ENCODE measurements at regions not wholly inside any gene's neighbourhood (a gene's known extent, or its start where the extent isn't known, plus 50 kb on each side); places are given as distances from the start of the nearest gene placed in this dataset.
A peak's percentile ranks its signal among the peaks of the same experiment; 100 is the strongest.

DNA sequence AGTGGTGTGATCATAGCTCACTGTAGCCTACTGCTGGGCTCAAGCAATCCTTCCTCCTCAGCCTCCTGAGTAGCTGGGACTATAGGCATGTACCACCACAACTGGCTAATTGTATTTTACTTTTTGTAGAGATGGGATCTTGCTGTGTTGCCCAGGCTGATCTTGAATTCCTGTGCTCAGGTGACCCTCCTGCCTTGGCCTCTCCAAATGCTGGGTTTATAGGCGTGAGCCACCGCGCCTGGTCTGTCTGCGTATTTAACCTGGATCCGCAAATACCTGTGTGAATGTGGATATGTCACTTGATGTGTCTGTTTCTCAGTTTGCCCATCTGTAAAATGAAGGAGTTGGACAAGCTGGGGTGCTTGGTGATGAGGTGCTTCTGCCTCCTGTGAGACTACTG, 123.9 kb downstream of the BAMBI start:
- H3K36me3 ChIP-seq (ENCODE audit: control insufficient read depth, insufficient read depth, low read length), result no peaks in the 10 kb centered on the region
- no peak overlapping the region for H3K27ac ChIP-seq (ENCODE audit: low read depth, low read length, severe bottlenecking)
- H3K9me3 ChIP-seq (ENCODE audit: control insufficient read depth, low read length), result no peaks in the 10 kb centered on the region
- H3K4me1 ChIP-seq (ENCODE audit: control insufficient read depth, insufficient read depth, low read length, poor library complexity, severe bottlenecking), result peaks cover 22% of the 10 kb centered on the region
- WGBS, 2 experiments (ENCODE audit: insufficient coverage in 2 of 2), result 92 to 100% methylated on average over 2 to 5 of the region's 5 CpGs
- no peak overlapping the region for H3K4me3 ChIP-seq (ENCODE audit: extremely low read depth, insufficient read depth, low read length, poor library complexity, severe bottlenecking)

DNA sequence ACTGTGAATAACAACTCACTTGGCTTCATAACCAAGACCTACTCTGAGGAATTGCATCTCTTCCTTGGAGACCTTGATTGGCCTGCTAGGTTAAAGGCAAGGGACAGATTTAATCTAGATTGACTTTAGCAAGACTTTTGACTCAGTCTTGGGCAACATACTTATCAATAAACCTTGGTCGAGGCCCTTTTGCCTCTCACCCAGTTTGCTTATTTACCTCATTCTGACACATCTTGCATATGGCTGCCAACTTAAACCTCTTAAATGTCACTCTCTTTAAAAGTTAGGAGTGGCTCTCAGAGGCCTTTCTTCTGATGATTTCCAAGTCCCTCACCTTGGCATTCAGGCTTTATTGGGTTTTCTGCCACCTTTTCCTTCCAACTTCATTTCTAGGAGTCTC, 124.5 kb downstream of the BAMBI start:
- peaks cover 28% of the 10 kb centered on the region for H3K4me1 ChIP-seq (ENCODE audit: control insufficient read depth, insufficient read depth, low read length, poor library complexity, severe bottlenecking)
- H3K9me3 ChIP-seq (ENCODE audit: control insufficient read depth, low read length), result no peaks in the 10 kb centered on the region
- 80 to 88% methylated on average over 1 of the region's 1 CpG for WGBS, 2 experiments (ENCODE audit: insufficient coverage in 2 of 2)
- H3K27ac ChIP-seq (ENCODE audit: low read depth, low read length, severe bottlenecking), result no peak overlapping the region
- no peak overlapping the region for H3K4me3 ChIP-seq (ENCODE audit: extremely low read depth, insufficient read depth, low read length, poor library complexity, severe bottlenecking)
- no peaks in the 10 kb centered on the region for H3K36me3 ChIP-seq (ENCODE audit: control insufficient read depth, insufficient read depth, low read length)

DNA sequence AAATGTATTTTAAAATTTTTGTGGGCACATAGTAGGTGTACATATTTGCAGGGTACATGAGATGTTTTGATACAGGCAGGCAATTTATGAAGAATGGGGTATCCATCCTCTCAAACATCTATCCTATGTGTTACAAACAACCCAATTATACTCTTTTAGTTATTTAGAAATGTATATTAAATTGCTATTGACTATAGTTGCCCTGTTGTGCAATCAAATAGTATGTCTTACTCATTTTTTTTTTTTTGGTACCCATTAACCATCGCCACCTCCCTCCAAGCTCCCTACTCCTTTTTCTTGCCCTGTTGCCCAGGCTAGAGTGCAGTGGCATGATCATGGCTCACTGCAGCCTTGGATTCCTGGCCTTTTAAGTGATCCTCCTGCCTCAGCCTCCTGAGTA, 128.1 kb downstream of the BAMBI start:
- Histone ChIP-seq H3K36me3 (ENCODE audit: control insufficient read depth, insufficient read depth, low read length) (no peaks in the 10 kb centered on the region), H3K27ac (ENCODE audit: low read depth, low read length, severe bottlenecking) (no peak overlapping the region), H3K4me1 (ENCODE audit: control insufficient read depth, insufficient read depth, low read length, poor library complexity, severe bottlenecking) (peaks cover 46% of the 10 kb centered on the region), H3K4me3 (ENCODE audit: extremely low read depth, insufficient read depth, low read length, poor library complexity, severe bottlenecking) (no peak overlapping the region), H3K9me3 (ENCODE audit: control insufficient read depth, low read length) (no peaks in the 10 kb centered on the region)
- 100% methylated on average over 1 of the region's 1 CpG; no CpG with 5 or more reads in 1 of the 2 experiments for WGBS, 2 experiments (ENCODE audit: insufficient coverage in 2 of 2)

DNA sequence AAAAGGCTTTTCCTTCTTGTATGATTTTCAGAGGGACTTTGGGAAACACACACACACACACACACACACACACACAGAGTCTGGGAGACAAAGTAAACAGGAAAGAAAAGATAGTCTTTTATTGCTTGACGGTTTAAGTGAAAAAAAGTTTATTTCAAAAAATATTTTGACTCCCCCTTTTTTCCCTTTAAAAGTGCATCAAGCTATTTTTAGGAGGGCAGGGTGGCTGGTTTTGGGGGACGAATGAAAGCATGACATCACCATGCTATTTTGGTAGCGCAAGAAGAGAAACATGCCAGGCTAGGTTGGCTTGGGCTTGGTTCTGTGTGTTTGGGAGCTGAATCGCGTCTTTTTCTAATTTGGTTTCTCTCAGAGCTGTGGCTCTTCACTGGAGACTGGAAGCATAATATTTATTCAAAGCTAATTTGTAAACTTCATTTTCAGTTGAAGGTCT, 129.2 kb downstream of the BAMBI start:
- no peak overlapping the region for H3K4me3 ChIP-seq (ENCODE audit: extremely low read depth, insufficient read depth, low read length, poor library complexity, severe bottlenecking)
- no peaks in the 10 kb centered on the region for H3K9me3 ChIP-seq (ENCODE audit: control insufficient read depth, low read length)
- WGBS, 2 experiments (ENCODE audit: insufficient coverage in 2 of 2), result 70 to 73% methylated on average over 2 of the region's 5 CpGs
- no peaks in the 10 kb centered on the region for H3K36me3 ChIP-seq (ENCODE audit: control insufficient read depth, insufficient read depth, low read length)
- peak overlapping the region; percentile 97 for H3K27ac ChIP-seq (ENCODE audit: low read depth, low read length, severe bottlenecking)
- H3K4me1 ChIP-seq (ENCODE audit: control insufficient read depth, insufficient read depth, low read length, poor library complexity, severe bottlenecking), result peaks cover 52% of the 10 kb centered on the region

DNA sequence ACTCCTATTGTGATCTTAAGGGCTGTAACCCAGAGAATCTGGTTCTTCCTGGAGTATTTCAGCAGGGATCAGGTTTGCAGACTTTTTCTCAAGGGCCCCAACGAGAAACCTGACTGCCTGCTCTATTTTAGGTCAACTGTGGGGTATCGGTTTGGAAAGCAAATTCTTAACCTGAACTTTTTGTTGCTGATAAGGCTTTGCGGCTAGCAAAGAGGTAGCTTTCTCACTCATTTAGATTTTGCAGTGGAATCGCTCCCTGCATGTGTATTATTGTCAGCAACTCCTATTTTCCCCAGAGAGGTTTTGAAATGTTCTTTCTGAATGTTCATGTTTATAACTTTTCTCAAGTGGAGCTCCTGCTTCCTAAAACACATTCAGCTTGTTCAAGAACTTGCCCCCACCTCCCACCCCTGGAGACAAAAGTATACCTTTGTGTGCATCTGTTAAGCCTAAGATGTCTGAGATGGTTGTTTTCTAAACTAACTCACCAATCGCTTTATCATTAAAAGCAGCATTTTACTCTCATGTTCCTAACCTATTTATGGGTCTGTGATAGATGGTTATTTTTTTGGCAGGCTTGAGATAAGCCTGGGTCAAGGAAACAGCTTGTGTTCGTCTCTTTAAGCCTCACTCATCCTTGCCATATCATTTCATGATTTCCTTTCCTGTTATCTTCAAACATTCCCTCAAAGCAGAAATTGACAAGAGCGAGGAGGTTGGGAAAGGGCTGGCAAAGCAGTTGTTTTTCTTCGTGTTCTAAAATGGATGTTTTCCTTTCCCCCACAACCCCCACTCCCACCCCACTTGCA, 129.8 kb downstream of the BAMBI start:
- H3K4me3 ChIP-seq (ENCODE audit: extremely low read depth, insufficient read depth, low read length, poor library complexity, severe bottlenecking), result no peak overlapping the region

DNA sequence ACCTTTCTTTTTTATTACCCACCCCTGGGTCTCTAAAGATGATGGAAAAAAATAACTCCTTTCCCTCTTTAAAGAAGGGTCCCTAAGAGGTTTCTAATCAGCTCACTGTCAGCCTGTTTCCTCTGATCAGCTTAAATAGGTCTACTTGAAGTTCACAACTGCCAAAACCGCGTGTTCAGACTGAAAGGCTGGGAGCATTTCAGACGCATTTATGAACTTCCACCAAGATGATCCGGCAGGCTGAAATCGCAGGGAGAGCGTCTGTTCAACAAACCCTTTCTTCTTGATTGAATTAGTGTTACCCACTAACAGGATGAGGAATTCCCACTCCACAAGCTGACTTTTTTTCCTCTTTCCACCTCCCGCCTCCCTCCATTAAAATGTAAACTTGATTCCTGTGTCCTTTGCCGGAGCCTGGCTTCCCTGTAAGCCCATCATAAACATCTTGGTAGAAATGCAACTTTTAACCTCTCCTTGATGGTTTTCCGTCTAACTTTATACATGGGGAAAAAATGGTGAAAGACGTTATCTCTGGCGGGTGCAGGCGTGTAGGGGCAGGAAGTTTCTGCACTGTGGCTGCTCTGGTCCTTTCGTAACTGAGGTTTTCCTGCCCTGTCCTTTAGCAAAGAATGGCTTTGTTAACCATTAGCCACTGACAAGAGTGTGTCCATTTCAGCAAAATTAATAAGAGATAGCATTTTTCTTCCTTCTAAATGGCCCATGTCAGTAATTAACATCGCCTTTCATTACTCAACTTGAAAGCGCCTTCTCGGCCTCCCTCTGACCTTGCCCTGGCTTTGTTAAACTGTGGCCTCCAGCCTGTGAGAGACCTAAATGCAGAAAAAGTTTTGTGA, 130.7 kb downstream of the BAMBI start:
- H3K4me3 ChIP-seq (ENCODE audit: extremely low read depth, insufficient read depth, low read length, poor library complexity, severe bottlenecking), result no peak overlapping the region
- 36 to 44% methylated on average over 11 to 13 of the region's 16 CpGs for WGBS, 2 experiments (ENCODE audit: insufficient coverage in 2 of 2)
- no peaks in the 10 kb centered on the region for H3K36me3 ChIP-seq (ENCODE audit: control insufficient read depth, insufficient read depth, low read length)
- H3K27ac ChIP-seq (ENCODE audit: low read depth, low read length, severe bottlenecking), result peak overlapping the region; percentile 97
- H3K9me3 ChIP-seq (ENCODE audit: control insufficient read depth, low read length), result no peaks in the 10 kb centered on the region
- peaks cover 55% of the 10 kb centered on the region for H3K4me1 ChIP-seq (ENCODE audit: control insufficient read depth, insufficient read depth, low read length, poor library complexity, severe bottlenecking)

More for the DNA sequence above, 129.8 kb downstream of the BAMBI start:
- peak overlapping the region; percentile 97 for H3K27ac ChIP-seq (ENCODE audit: low read depth, low read length, severe bottlenecking)
- no peaks in the 10 kb centered on the region for H3K9me3 ChIP-seq (ENCODE audit: control insufficient read depth, low read length)
- no peaks in the 10 kb centered on the region for H3K36me3 ChIP-seq (ENCODE audit: control insufficient read depth, insufficient read depth, low read length)
- 36 to 59% methylated on average over 2 to 4 of the region's 8 CpGs for WGBS, 2 experiments (ENCODE audit: insufficient coverage in 2 of 2)
- peaks cover 55% of the 10 kb centered on the region for H3K4me1 ChIP-seq (ENCODE audit: control insufficient read depth, insufficient read depth, low read length, poor library complexity, severe bottlenecking)

DNA sequence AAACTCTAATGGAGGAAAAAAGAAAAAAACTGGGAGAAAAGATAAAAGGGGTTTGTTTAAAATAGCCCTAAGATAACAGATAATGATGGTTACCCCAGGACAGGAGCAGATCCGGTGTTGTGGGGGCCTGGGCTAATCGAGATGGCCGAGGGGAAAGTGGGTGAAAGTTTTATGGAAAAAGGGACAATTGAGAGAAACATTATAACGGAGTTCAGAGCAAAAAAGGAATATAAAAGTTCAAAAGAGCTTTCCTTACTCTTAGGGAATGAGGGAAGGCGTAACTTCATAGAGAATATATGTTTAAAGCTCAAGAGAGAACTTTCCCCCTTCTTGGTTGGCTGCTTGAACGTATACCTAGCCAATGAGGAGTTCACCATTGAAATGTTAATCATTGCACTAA, 131.4 kb downstream of the BAMBI start:
- WGBS, 2 experiments (ENCODE audit: insufficient coverage in 2 of 2), result 72% methylated on average over 6 of the region's 6 CpGs; no CpG with 5 or more reads in 1 of the 2 experiments
- Histone ChIP-seq H3K4me1 (ENCODE audit: control insufficient read depth, insufficient read depth, low read length, poor library complexity, severe bottlenecking) (peaks cover 55% of the 10 kb centered on the region), H3K36me3 (ENCODE audit: control insufficient read depth, insufficient read depth, low read length) (no peaks in the 10 kb centered on the region), H3K9me3 (ENCODE audit: control insufficient read depth, low read length) (peaks cover 4% of the 10 kb centered on the region), H3K27ac (ENCODE audit: low read depth, low read length, severe bottlenecking) (peak overlapping the region; percentile 97), H3K4me3 (ENCODE audit: extremely low read depth, insufficient read depth, low read length, poor library complexity, severe bottlenecking) (no peak overlapping the region)

DNA sequence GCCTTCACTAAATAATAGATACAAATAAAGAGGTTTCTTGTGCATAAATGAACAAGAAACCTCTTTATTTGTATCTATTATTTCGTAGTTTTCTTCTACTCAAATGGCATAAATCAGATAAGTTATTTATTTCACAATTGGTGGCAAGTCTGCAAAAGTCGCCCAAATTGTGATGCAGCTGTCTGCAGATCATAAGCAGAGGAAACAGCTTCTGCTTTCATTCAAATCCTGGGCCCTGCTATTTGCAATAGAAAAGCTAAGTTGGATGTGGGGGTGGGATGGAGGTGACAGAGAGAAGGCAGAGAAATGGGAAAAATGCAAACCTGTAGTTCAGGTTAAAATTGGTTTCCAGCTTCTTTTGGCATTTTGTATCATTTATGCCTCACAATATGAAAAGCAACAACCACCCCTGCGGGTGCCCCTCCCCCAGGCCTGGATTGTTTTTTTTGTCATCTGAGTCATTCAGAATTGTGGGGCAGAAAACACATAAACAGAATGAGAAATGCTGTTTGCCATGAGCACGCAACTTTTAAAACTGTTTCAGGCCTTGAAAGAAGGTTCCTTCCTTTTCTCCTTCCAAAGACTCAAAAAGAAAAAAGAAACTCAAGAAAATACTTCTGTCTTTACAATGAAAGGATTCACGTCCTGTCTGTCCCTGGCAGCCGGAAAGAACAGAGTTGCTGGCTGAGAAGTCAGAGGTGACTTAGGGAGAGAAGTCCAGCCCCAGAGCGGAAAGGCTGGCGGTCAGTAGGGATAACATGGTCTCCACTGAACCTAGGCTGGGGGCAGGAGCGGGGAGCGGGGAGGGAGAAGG, 132.9 kb downstream of the BAMBI start:
- Histone ChIP-seq H3K36me3 (ENCODE audit: control insufficient read depth, insufficient read depth, low read length) (no peaks in the 10 kb centered on the region), H3K4me1 (ENCODE audit: control insufficient read depth, insufficient read depth, low read length, poor library complexity, severe bottlenecking) (peaks cover 55% of the 10 kb centered on the region), H3K4me3 (ENCODE audit: extremely low read depth, insufficient read depth, low read length, poor library complexity, severe bottlenecking) (no peak overlapping the region), H3K27ac (ENCODE audit: low read depth, low read length, severe bottlenecking) (peak overlapping the region; percentile 97), H3K9me3 (ENCODE audit: control insufficient read depth, low read length) (peaks cover 5% of the 10 kb centered on the region)
- 25 to 26% methylated on average over 6 to 8 of the region's 10 CpGs for WGBS, 2 experiments (ENCODE audit: insufficient coverage in 2 of 2)

DNA sequence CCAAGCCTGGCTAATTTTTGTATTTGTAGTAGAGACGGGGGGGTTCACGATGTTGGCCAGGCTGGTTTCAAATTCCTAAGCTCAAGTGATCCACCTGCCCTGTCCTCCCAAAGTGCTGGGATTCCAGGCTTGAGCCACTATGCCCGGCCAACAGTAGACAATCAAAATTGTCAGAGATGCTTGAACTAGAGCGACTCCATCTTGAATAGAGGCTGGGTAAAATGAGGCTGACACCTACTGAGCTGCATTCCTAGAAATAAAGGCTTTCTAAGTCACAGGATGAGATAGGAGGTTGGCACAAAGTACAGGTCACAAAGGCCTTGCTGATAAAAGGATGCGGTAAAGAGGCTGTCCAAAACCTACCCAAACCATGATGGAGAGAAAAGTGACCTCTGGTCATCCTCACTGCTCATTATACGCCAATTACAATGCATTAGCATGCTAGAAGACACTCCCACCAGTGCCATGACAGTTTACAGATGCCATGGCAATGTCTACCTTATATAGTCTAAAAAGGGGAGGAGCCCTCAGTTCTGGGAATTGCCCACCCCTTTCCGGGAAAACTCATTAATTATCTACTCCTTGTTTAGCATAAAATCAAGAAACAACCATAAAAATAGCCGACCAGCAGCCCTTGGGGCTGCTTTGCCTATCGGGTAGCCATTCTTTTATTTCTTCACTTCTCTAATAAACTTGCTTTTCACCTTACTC, 134.5 kb downstream of the BAMBI start:
- H3K9me3 ChIP-seq (ENCODE audit: control insufficient read depth, low read length), result peaks cover 5% of the 10 kb centered on the region

More for the DNA sequence above, 134.5 kb downstream of the BAMBI start:
- WGBS, 2 experiments (ENCODE audit: insufficient coverage in 2 of 2), result 81 to 84% methylated on average over 8 of the region's 9 CpGs
- Histone ChIP-seq H3K4me3 (ENCODE audit: extremely low read depth, insufficient read depth, low read length, poor library complexity, severe bottlenecking) (no peak overlapping the region), H3K4me1 (ENCODE audit: control insufficient read depth, insufficient read depth, low read length, poor library complexity, severe bottlenecking) (peaks cover 47% of the 10 kb centered on the region), H3K36me3 (ENCODE audit: control insufficient read depth, insufficient read depth, low read length) (no peaks in the 10 kb centered on the region), H3K27ac (ENCODE audit: low read depth, low read length, severe bottlenecking) (no peak overlapping the region)
